ENCODE measurements at regions not wholly inside any gene's neighbourhood (a gene's known extent, or its start where the extent isn't known, plus 50 kb on each side); places are given as distances from the start of the nearest gene placed in this dataset.

- ATAC-seq = no peak
- DNase-seq = no peak
- Histone ChIP-seq H3K27ac (no peak overlapping the region), H3K36me3 (no peaks in the 10 kb centered on the region), H3K4me1 (no peaks in the 10 kb centered on the region), H3K27me3 (no peaks in the 10 kb centered on the region), H3K9me3 (no peaks in the 10 kb centered on the region), H3K4me3 (no peak overlapping the region)
- intact Hi-C loops (cut with DNase I) = no loop called here
- TF ChIP-seq CTCF (IDR thresholded peaks at IDR 0.05) = no peak
These were observed 361.4 kb upstream of the C16orf82 start for GRCh38 chr16:26705346-26705745.

- H3K27ac ChIP-seq = no peak overlapping the region
- intact Hi-C loops (cut with DNase I) = no loop called here
- no peak for ATAC-seq
- no peak overlapping the region for H3K4me3 ChIP-seq
- H3K36me3 ChIP-seq = no peaks in the 10 kb centered on the region
- H3K27me3 ChIP-seq = no peaks in the 10 kb centered on the region
- TF ChIP-seq CTCF (IDR thresholded peaks at IDR 0.05) = no peak
- no peaks in the 10 kb centered on the region for H3K9me3 ChIP-seq
- no peak for DNase-seq
- no peaks in the 10 kb centered on the region for H3K4me1 ChIP-seq
These were observed 358.3 kb upstream of the C16orf82 start for GRCh38 chr16:26708428-26708827.

GRCh38 chr16:26709175-26709574, 357.6 kb upstream of the C16orf82 start:
- DNase-seq (no peak), ATAC-seq (no peak)
- no peak overlapping the region for H3K27ac ChIP-seq
- H3K4me3 ChIP-seq = no peak overlapping the region
- H3K4me1 ChIP-seq = no peaks in the 10 kb centered on the region
- intact Hi-C loops (cut with DNase I) = no loop called here
- no peaks in the 10 kb centered on the region for H3K36me3 ChIP-seq
- H3K27me3 ChIP-seq = no peaks in the 10 kb centered on the region
- H3K9me3 ChIP-seq = no peaks in the 10 kb centered on the region
- no peak for TF ChIP-seq CTCF (IDR thresholded peaks at IDR 0.05)

GRCh38 chr16:26709754-26710153, 357.0 kb upstream of the C16orf82 start:
- H3K9me3 ChIP-seq = no peaks in the 10 kb centered on the region
- H3K27me3 ChIP-seq = no peaks in the 10 kb centered on the region
- H3K27ac ChIP-seq = no peak overlapping the region
- DNase-seq = no peak
- H3K4me1 ChIP-seq = no peaks in the 10 kb centered on the region
- H3K36me3 ChIP-seq = no peaks in the 10 kb centered on the region
- no peak overlapping the region for H3K4me3 ChIP-seq
- no peak for ATAC-seq
- no peak for TF ChIP-seq CTCF (IDR thresholded peaks at IDR 0.05)
- intact Hi-C loops (cut with DNase I) = no loop called here

- TF ChIP-seq CTCF (IDR thresholded peaks at IDR 0.05) = no peak
- H3K4me1 ChIP-seq = no peaks in the 10 kb centered on the region
- intact Hi-C loops (cut with DNase I) = no loop called here
- no peak for DNase-seq
- no peaks in the 10 kb centered on the region for H3K9me3 ChIP-seq
- H3K27me3 ChIP-seq = no peaks in the 10 kb centered on the region
- H3K4me3 ChIP-seq = no peak overlapping the region
- H3K27ac ChIP-seq = no peak overlapping the region
- ATAC-seq = no peak
- H3K36me3 ChIP-seq = no peaks in the 10 kb centered on the region
These were observed 356.3 kb upstream of the C16orf82 start for GRCh38 chr16:26710450-26710849.

GRCh38 chr16:26712876-26713275, 353.9 kb upstream of the C16orf82 start:
- TF ChIP-seq CTCF (IDR thresholded peaks at IDR 0.05) = no peak
- Histone ChIP-seq H3K9me3 (no peaks in the 10 kb centered on the region), H3K36me3 (no peaks in the 10 kb centered on the region), H3K4me1 (no peaks in the 10 kb centered on the region), H3K27ac (no peak overlapping the region), H3K27me3 (no peaks in the 10 kb centered on the region), H3K4me3 (no peak overlapping the region)
- DNase-seq = no peak
- intact Hi-C loops (cut with DNase I) = no loop called here
- no peak for ATAC-seq

Measured in upper lobe of right lung (tissue), 1 donor.